Activated T-helper 1 cell treated with anti-CD3 and anti-CD28 coated beads, Interleukin-12 subunit alpha, Interleukin-12 subunit beta, Interleukin-2, Interleukin-4 antibody, amounts not matched to agents 30 ng/mL and 10 ng/mL and 1 ng/mL, durations not matched to agents 14 hours and 24 hours and 36 hours (primary cell): ENCODE measurements at regions not wholly inside any gene's neighbourhood (a gene's known extent, or its start where the extent isn't known, plus 50 kb on each side); places are given as distances from the start of the nearest gene placed in this dataset.

Source experiments
- DNase-seq: peaks from one replicate; pipeline ENCODE4 v3.0.0; 2021; ENCODE audit warnings: low spot score
- H3K27ac Mint-ChIP-seq: one replicate; pipeline ENCODE4 v1.8.0; 2021; ENCODE audit warnings: mild to moderate bottlenecking, mixed read lengths
- H3K27me3 Mint-ChIP-seq: one replicate; pipeline ENCODE4 v1.8.0; 2022; ENCODE audit warnings: mild to moderate bottlenecking, moderate library complexity, mixed read lengths; ENCODE audit not compliant: insufficient read depth
- H3K36me3 Mint-ChIP-seq: one replicate; pipeline ENCODE4 v1.8.0; 2021; ENCODE audit warnings: low read depth, mixed read lengths
- H3K4me1 Mint-ChIP-seq: one replicate; pipeline ENCODE4 v1.8.0; 2021; ENCODE audit warnings: low read depth, mixed read lengths
- H3K4me3 Mint-ChIP-seq: one replicate; pipeline ENCODE4 v1.8.0; 2021; ENCODE audit warnings: mild to moderate bottlenecking, moderate library complexity, mixed read lengths
- H3K9me3 Mint-ChIP-seq: one replicate; pipeline ENCODE4 v1.8.0; 2021; ENCODE audit warnings: mixed read lengths
- intact Hi-C: fragments of 100-400 bp; cut with micrococcal nuclease; formaldehyde crosslinking; loops from one replicate; pipeline ENCODE4 v1.15.1; 2024

DNA sequence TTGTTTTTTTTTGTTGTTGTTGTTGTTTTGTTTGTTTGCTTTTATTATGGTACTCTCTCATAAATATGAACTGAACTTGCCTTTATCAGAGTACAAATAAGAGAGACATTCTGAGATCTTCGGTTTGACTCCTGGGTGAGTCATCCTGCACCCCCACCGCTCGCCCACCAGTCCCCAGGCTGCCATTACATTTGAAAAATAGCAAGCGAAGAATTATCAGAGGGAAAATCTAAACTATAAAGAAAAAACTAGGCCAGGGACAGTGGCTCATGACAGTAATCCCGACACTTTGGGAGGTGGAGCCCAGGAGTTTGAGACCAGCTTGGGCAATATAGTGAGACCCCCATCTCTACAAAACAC, 122.1 kb upstream of the MAP3K1 start:
- H3K4me1 Mint-ChIP-seq, result peaks cover 82% of the 10 kb centered on the region
- DNase-seq, result no peak
- H3K36me3 Mint-ChIP-seq, result peaks cover 4% of the 10 kb centered on the region
- intact Hi-C loops, result loop anchor here (1.0 to 10.0 kb wide), 6 partner anchors 18 to 482 kb away; partner anchors contain the start of gene GPBP1
- peak overlapping the region; percentile 73 for H3K27ac Mint-ChIP-seq
- H3K9me3 Mint-ChIP-seq, result peaks cover 10% of the 10 kb centered on the region
- peak overlapping the region; percentile 49 for H3K4me3 Mint-ChIP-seq
- H3K27me3 Mint-ChIP-seq, result no peaks in the 10 kb centered on the region

- H3K36me3 Mint-ChIP-seq, result peaks cover 4% of the 10 kb centered on the region
- DNase-seq, result no peak
- peaks cover 10% of the 10 kb centered on the region for H3K9me3 Mint-ChIP-seq
- H3K4me1 Mint-ChIP-seq, result peaks cover 84% of the 10 kb centered on the region
- peak overlapping the region; percentile 73 for H3K27ac Mint-ChIP-seq
- H3K4me3 Mint-ChIP-seq, result peak overlapping the region; percentile 67
- intact Hi-C loops, result loop anchor here (1.0 to 10.0 kb wide), 7 partner anchors 19 to 482 kb away; partner anchors contain the start of gene GPBP1
- H3K27me3 Mint-ChIP-seq, result no peaks in the 10 kb centered on the region
Measured at GRCh38 chr5:56692359-56693219, 122.8 kb upstream of the MAP3K1 start.

DNA sequence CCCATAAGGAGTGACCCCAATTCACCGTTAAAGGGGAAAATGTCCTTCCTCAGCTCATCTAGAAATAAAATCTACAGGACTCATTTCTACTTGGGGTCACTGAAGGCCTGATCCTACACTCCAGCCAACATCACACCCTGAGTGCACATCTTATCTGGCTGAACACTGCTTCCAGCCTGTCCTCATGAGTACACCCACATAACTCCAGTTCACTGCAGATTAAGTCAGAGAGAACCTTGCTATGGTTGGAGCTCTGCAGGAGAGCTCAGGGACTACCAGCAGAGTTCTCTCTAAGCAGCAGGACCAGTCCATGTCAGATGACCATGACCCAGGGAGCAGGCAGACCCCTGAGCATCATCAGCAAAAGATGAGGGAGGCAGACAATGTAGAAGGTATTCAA, 126.9 kb upstream of the MAP3K1 start:
- H3K36me3 Mint-ChIP-seq, result peaks cover 4% of the 10 kb centered on the region
- no peak overlapping the region for H3K4me3 Mint-ChIP-seq
- no peaks in the 10 kb centered on the region for H3K9me3 Mint-ChIP-seq
- H3K27me3 Mint-ChIP-seq, result no peaks in the 10 kb centered on the region
- no peak overlapping the region for H3K27ac Mint-ChIP-seq
- no peak for DNase-seq
- peaks cover 68% of the 10 kb centered on the region for H3K4me1 Mint-ChIP-seq
- intact Hi-C loops, result no loop called here

GRCh38 chr5:56686337-56687195, 128.8 kb upstream of the MAP3K1 start:
- H3K27ac Mint-ChIP-seq, result no peak overlapping the region
- H3K27me3 Mint-ChIP-seq, result peaks cover 3% of the 10 kb centered on the region
- no peak overlapping the region for H3K4me3 Mint-ChIP-seq
- H3K9me3 Mint-ChIP-seq, result no peaks in the 10 kb centered on the region
- peaks cover 8% of the 10 kb centered on the region for H3K36me3 Mint-ChIP-seq
- intact Hi-C loops, result no loop called here
- DNase-seq, result no peak
- peaks cover 50% of the 10 kb centered on the region for H3K4me1 Mint-ChIP-seq

- Mint-ChIP-seq H3K27ac (no peak overlapping the region), H3K4me1 (peaks cover 41% of the 10 kb centered on the region), H3K36me3 (peaks cover 5% of the 10 kb centered on the region), H3K27me3 (peaks cover 4% of the 10 kb centered on the region), H3K4me3 (no peak overlapping the region), H3K9me3 (no peaks in the 10 kb centered on the region)
- DNase-seq, result no peak
- intact Hi-C loops, result no loop called here
Measured at GRCh38 chr5:56685503-56686217, 129.7 kb upstream of the MAP3K1 start.

- no peak overlapping the region for H3K27ac Mint-ChIP-seq
- intact Hi-C loops, result no loop called here
- peaks cover 4% of the 10 kb centered on the region for H3K27me3 Mint-ChIP-seq
- peaks cover 5% of the 10 kb centered on the region for H3K36me3 Mint-ChIP-seq
- peaks cover 30% of the 10 kb centered on the region for H3K4me1 Mint-ChIP-seq
- H3K4me3 Mint-ChIP-seq, result no peak overlapping the region
- no peak for DNase-seq
- H3K9me3 Mint-ChIP-seq, result no peaks in the 10 kb centered on the region
Measured at GRCh38 chr5:56684159-56684558, 131.2 kb upstream of the MAP3K1 start.

- intact Hi-C loops, result no loop called here
- peaks cover 7% of the 10 kb centered on the region for H3K27me3 Mint-ChIP-seq
- DNase-seq, result no peak
- no peak overlapping the region for H3K4me3 Mint-ChIP-seq
- H3K9me3 Mint-ChIP-seq, result no peaks in the 10 kb centered on the region
- H3K27ac Mint-ChIP-seq, result no peak overlapping the region
- peaks cover 28% of the 10 kb centered on the region for H3K4me1 Mint-ChIP-seq
- peaks cover 5% of the 10 kb centered on the region for H3K36me3 Mint-ChIP-seq
Measured at GRCh38 chr5:56683733-56684132, 131.6 kb upstream of the MAP3K1 start.

GRCh38 chr5:56683281-56683680, 132.1 kb upstream of the MAP3K1 start:
- no peak for DNase-seq
- Mint-ChIP-seq H3K36me3 (peaks cover 5% of the 10 kb centered on the region), H3K4me1 (peaks cover 23% of the 10 kb centered on the region), H3K9me3 (no peaks in the 10 kb centered on the region), H3K27ac (no peak overlapping the region), H3K27me3 (peaks cover 7% of the 10 kb centered on the region), H3K4me3 (no peak overlapping the region)
- intact Hi-C loops, result no loop called here

GRCh38 chr5:56681346-56681745, 134.0 kb upstream of the MAP3K1 start:
- intact Hi-C loops, result no loop called here

DNA sequence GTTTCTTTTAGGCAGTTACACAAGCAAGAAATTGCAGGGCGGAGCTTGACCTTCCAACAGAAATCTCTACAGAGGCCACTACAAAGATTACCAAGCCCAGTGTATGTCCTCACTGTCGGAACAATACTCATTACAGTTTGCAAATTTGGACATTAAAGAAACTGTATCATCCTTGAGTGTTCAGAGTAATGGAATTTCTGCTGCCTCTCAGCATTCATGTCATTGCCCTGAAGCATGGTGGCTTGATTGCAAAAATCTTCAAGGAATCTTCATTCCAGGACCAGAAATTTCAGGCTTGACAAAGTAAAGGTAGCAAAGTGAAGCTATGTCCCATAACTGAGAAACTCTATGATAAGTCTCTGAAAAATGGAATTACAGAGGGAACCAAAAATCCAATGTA, 134.6 kb upstream of the MAP3K1 start:
- peaks cover 9% of the 10 kb centered on the region for H3K27me3 Mint-ChIP-seq
- no peak overlapping the region for H3K27ac Mint-ChIP-seq
- peaks cover 5% of the 10 kb centered on the region for H3K36me3 Mint-ChIP-seq
- H3K4me1 Mint-ChIP-seq, result peaks cover 8% of the 10 kb centered on the region
- intact Hi-C loops, result no loop called here
- DNase-seq, result no peak
- no peak overlapping the region for H3K4me3 Mint-ChIP-seq
- no peaks in the 10 kb centered on the region for H3K9me3 Mint-ChIP-seq

More at GRCh38 chr5:56681346-56681745, 134.0 kb upstream of the MAP3K1 start:
- DNase-seq, result no peak
- H3K36me3 Mint-ChIP-seq, result peaks cover 5% of the 10 kb centered on the region
- no peak overlapping the region for H3K4me3 Mint-ChIP-seq
- peaks cover 12% of the 10 kb centered on the region for H3K4me1 Mint-ChIP-seq
- no peaks in the 10 kb centered on the region for H3K9me3 Mint-ChIP-seq
- peaks cover 7% of the 10 kb centered on the region for H3K27me3 Mint-ChIP-seq
- H3K27ac Mint-ChIP-seq, result no peak overlapping the region

DNA sequence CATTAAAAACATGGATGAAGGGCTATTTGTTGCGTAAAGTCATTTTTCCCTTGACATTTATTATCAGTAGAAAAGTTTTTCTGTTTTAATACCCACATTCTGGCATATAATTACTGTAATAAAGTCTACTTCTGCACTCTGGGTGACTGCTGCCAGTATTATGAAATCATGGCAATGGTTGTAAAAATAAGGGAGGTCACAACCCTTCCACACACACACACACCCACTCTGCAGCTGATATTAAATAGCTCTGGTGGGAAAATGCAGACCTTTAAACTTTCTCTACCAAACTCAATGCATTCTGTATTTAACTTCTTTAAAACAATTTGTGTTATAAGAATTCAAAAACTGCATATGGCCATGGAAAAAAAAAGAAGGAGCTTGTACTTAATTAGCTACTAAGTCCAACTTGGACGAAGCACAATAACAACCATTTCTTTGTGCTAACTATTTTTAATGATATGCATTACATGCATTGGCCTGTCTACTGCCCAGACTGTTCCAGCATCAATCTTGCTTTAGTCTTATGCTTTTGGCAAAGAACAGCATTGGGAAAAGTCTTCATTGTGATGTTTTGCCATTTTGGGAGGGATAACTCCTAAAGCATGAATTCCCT, 137.6 kb upstream of the MAP3K1 start:
- H3K27ac Mint-ChIP-seq, result no peak overlapping the region
- DNase-seq, result no peak
- H3K36me3 Mint-ChIP-seq, result peaks cover 7% of the 10 kb centered on the region
- H3K27me3 Mint-ChIP-seq, result peaks cover 11% of the 10 kb centered on the region
- intact Hi-C loops, result no loop called here
- peaks cover 6% of the 10 kb centered on the region for H3K9me3 Mint-ChIP-seq
- peaks cover 11% of the 10 kb centered on the region for H3K4me1 Mint-ChIP-seq
- no peak overlapping the region for H3K4me3 Mint-ChIP-seq

DNA sequence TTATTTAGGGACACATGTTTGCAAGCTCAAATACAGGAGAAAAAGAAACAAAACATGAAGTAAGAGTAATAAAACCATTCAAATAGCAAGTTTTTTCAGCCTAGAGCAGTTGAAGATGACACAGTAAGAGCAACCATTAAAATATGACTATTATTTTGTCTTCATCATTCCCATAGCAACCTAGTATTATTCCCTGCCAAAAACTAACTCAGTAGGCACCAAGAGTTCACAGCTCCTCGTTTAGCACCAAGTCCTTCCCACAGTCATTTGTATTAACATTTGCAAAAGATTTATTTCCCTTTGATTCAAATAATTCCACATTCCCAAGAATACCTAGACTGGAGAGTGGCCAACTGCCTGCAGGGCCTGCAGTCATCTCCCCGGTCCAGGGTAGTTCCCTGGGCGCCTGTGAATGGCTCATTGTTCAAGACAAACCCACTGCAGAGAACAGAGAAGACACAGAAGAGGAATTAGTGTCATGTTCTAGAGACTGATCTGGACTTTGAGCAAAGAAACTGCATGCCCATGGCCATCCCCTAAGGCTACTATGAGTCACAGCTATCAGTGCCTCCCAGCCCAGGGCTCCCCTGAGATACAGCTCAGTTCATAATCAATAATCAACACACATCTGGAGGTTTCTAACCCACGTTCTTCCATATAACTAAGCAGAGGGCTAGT, 139.1 kb upstream of the MAP3K1 start:
- Mint-ChIP-seq H3K27me3 (peaks cover 7% of the 10 kb centered on the region), H3K27ac (no peak overlapping the region), H3K9me3 (peaks cover 6% of the 10 kb centered on the region)

More for the DNA sequence above, 139.1 kb upstream of the MAP3K1 start:
- Mint-ChIP-seq H3K4me3 (no peak overlapping the region), H3K4me1 (peaks cover 21% of the 10 kb centered on the region), H3K36me3 (peaks cover 4% of the 10 kb centered on the region)
- intact Hi-C loops, result no loop called here
- DNase-seq, result no peak
